GM19468 (cell line): ENCODE measurements at regions not wholly inside any gene's neighbourhood (a gene's known extent, or its start where the extent isn't known, plus 50 kb on each side); places are given as distances from the start of the nearest gene placed in this dataset.
"Not testable (repeated sequence)": the region's sequence is repeated elsewhere in the genome, so short reads cannot be mapped to it uniquely, and the experiment has no call there.

Source experiments
- ATAC-seq: cut with Tn5 transposase; IDR thresholded peaks from one replicate; pipeline ENCODE4 v1.9.1; 2021; ENCODE audit warnings: mild to moderate bottlenecking, moderate library complexity, moderate number of reproducible peaks; ENCODE audit not compliant: unreplicated experiment; ENCODE audit errors: extremely low read depth

GRCh38 chr10:53548664-53549063, 776.1 kb upstream of the MBL2 start:
- ATAC-seq, result no peak

GRCh38 chr10:53547364-53547763, 774.8 kb upstream of the MBL2 start:
- ATAC-seq, result no peak

DNA sequence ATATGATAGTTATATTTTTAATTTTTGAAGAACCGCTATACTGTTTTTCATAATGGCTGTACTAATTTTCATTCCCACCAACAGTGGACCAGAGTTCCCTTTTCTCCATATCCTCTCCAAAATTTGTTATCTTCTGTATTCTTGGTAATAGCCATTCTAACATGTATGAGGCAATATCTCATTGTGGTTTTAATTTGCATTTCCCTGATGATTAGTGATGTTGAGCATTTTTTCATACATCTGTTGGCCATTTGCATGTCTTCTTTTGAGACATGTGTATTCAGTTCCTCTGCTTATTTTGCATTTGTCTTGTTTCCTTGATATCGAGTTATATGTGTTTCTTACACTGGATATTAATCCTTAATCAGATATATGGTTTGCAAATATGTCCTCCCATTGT, 770.8 kb upstream of the MBL2 start:
- ATAC-seq, result no peak

DNA sequence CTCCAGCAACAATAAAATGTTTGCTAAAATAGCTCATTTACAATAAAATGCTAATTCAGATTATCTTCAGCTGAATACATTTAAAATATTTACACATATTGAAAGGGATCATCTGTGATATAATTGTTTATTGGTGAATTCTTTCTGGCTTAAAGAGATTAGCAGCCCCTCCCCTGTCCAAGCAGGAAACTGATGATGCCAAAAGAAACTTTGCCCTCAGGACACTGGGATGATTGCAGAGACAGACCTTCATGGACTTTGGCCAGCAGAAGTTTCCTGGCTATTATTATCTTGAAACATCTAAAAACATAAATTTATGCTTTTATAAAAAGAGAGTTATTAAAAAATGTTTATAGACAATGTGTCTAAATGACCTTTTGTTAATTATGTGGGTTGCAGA, 764.9 kb upstream of the MBL2 start:
- no peak for ATAC-seq

GRCh38 chr10:53536322-53536721, 763.7 kb upstream of the MBL2 start:
- ATAC-seq, result no peak

GRCh38 chr10:53534428-53534827, 761.8 kb upstream of the MBL2 start:
- ATAC-seq, result no peak

DNA sequence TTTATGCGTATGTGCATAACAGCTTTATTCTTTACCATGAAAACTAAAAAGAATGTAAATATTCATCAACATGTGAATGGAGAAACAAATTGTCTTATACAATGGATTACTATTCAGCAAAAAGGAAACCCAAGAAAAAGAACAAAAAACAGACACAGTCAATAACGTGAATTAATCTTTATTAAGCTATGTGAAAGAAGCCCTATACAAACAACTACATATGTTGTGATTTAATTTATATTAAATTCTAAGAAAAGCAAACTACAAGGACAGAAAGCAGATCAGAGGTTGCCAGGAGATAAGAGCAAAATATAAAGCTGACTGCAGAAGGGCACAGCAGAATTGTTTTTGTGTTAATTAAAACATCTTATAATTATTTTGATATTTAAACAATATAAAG, 756.4 kb upstream of the MBL2 start:
- ATAC-seq, result no peak

- no peak for ATAC-seq
Measured at GRCh38 chr10:53521046-53521445, 748.5 kb upstream of the MBL2 start.

- ATAC-seq, result no peak
Measured at GRCh38 chr10:53508197-53508596, 735.6 kb upstream of the MBL2 start.

DNA sequence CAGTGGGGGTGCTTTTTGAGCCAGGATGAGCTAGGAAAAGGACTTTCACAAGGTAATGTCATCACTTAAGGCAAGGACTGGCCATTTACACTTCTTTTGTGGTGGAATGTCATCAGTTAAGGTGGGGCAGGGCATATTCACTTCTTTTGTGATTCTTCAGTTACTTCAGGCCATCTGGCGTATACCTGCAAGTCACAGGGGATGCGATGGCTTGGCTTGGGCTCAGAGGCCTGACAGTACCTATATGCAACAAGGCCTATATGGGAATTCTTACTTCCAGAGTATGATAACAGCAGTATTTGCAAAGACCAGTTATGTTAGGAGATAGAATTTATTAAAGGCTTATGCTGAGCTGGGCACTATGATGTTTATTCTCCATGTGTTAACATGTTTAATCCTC, 731.9 kb upstream of the MBL2 start:
- ATAC-seq, result not testable (repeated sequence)

- no peak for ATAC-seq
Measured at GRCh38 chr10:53491774-53492173, 719.2 kb upstream of the MBL2 start.

DNA sequence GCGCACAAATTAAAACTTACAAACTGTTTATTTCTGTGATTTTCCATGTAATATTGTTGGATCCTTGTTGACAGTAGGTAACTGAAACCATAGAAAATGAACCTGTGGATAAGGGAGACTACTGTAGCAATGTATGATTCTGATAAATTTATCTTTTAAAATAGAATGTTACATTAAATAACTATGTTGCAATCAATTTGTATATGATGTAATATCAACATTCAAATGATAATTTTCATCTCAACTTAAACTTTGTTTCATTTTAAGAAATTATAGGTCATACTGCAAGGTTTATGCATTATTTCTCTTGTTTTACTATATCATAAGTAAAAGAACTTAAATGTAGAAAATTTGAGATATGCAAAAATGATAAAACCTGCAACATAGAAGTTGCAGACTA, 718.0 kb upstream of the MBL2 start:
- ATAC-seq, result no peak

GRCh38 chr10:53489335-53490182, 717.0 kb upstream of the MBL2 start:
- no peak for ATAC-seq

DNA sequence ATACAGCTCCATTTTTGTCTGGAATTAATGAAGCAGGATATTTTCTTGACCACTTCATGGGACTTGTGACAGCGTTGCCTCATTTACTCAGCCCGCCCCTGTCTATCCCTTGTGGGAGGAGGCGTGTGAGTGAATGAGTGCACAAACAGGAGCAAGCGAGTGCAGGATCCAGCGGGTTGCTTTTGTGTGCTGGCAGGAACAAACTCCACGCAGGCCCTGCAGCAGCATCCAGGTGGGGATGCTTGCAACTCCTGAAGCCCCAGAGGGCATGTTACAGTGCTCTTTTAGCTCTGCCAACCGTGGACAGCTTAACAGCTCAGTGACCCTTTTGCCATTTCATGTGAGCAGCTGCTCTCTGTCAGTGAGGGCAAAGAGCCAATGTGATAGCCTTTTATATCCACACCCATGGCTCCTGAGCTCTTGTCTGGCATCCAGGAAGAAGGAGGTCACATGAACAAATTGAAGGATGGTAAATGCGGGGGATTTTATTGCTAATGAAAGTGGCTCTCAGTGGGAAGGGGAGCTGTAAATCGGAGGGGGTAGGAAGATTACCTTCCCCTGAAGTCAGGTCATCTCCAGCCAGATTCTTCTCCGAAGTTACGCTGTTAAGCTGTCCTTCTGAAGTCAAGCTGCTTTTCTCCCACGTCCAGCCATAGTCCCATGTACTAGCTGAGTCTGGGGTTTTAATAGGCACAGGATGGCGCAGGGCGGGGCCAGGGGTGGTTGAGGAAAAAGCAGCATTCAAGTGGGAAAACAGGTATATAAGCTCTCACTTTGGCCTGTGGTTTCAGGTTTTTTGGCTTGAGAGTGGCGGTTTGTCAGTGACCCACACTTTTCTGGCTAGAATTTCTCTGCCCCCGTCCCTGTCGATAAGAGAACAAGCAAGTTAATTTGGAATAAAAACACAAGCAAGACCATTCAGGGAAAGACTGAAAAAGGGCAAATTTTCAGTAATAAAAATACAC, 714.7 kb upstream of the MBL2 start:
- no peak for ATAC-seq

DNA sequence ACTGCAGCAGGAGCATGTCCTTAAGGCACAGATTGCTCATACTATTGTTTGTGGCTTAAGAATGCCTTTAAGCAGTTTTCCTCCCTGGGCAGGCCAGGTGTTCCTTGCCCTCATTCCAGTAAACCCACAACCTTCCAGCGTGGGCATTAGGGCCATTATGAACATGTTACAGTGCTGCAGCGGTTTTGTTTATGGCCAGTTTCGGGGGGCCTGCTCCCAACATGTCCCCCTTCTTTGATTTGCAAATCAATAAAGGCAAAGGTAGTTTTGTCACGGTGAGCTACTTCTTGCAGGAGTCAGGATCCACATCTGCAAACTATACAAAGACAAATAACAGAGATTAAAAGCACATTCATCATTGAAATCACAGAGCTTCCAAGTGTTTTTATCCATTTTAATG, 712.8 kb upstream of the MBL2 start:
- ATAC-seq, result not testable (repeated sequence)

DNA sequence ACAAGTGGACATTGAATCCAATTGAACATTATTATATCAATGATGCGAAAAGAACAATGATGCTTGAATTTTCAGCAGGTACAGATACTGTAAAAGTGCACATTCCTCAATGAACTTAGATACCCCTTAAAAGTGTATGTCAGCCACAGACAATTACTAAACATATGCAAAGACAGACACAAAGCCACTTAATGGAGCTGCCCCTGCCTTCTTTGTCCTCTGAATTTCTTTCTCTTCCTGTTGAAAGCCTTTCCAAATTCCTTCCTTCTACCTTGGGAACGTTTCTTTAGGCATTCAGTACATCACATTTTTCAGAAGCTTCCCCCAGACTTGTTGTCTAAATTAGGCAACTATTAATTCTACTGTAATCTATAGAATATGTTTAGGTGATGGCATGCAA, 706.8 kb upstream of the MBL2 start:
- no peak for ATAC-seq

DNA sequence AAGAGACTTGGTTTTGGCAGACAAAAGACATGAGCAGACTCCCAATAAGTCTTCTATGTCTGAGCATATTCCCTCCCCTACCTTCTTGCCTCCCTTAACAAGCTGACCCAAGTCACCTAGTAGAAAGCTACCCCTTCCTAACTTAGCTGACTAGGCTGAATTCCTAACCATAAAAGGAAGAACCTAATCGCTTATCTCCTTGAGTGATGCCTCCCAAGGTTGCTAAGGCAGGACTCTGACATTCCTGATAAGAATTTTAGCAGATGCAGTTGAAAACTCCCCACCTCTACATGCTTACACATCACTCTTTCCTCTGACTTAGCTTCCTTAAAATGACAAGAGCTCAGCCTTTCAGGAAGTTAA, 704.7 kb upstream of the MBL2 start:
- no peak for ATAC-seq

- ATAC-seq, result no peak
Measured at GRCh38 chr10:53476650-53477312, 704.2 kb upstream of the MBL2 start.

DNA sequence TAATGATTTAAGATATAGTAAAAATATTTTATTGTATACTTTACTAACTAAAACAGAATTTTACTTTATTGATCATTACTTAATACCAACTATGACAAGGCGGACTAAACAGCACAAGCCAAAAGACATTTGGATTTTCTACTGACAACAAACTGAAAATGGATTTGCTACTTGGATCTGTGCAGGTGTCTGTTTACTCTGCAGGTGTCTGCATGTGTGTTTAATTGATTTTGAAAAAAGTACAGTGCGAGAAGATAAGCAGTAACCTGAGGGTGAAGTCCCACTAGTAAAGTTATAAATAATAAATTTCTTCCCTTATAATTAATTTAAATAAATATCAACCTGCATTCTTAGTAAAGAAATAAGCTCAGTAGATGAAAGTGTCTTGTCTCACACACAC, 696.8 kb upstream of the MBL2 start:
- no peak for ATAC-seq

- ATAC-seq, result no peak
Measured at GRCh38 chr10:53463539-53463938, 691.0 kb upstream of the MBL2 start.

GRCh38 chr10:53458007-53458406, 685.4 kb upstream of the MBL2 start:
- ATAC-seq, result no peak
